Heart right ventricle (tissue), 16 donors: ENCODE measurements at regions not wholly inside any gene's neighbourhood (a gene's known extent, or its start where the extent isn't known, plus 50 kb on each side); places are given as distances from the start of the nearest gene placed in this dataset.

ENCODE experiments used
- ATAC-seq, 8 donors: fragments of 200-7000 bp; cut with Tn5 transposase; one replicate each; pipeline ENCODE4 v1.9.1; 2020; ENCODE audit warnings: mild to moderate bottlenecking in 8 of 8, moderate library complexity in 8 of 8, moderate number of reproducible peaks in 1 of 8
- DNase-seq, 2 donors: peaks; one replicate each; pipeline ENCODE4 v3.0.0-alpha.2; 2020
- H3K27ac ChIP-seq, 10 donors: fragments of 200-600 bp; sonication (generic) in 2 of 10; one replicate each; pipeline versions ENCODE4 v1.5.0 to v1.8.0; 2020 to 2022; ENCODE audit warnings: mild to moderate bottlenecking in 3 of 10
- H3K27me3 ChIP-seq, 7 donors: fragments of 200-600 bp; one replicate each; pipeline ENCODE4 v1.8.0; 2021 to 2022; ENCODE audit warnings: mild to moderate bottlenecking in 2 of 7
- H3K36me3 ChIP-seq, 9 donors: fragments of 200-600 bp; sonication (generic) in 1 of 9; one replicate each; pipeline versions ENCODE4 v1.5.0 to v1.8.0; 2020 to 2022; ENCODE audit warnings: mild to moderate bottlenecking in 2 of 9
- H3K4me1 ChIP-seq, 9 donors: fragments of 200-600 bp; sonication (generic) in 1 of 9; one replicate each; pipeline versions ENCODE4 v1.5.0 to v1.8.0; 2020 to 2022; ENCODE audit warnings: mild to moderate bottlenecking in 4 of 9
- H3K4me3 ChIP-seq, 10 donors: fragments of 200-600 bp; sonication (generic) in 2 of 10; one replicate each; pipeline versions ENCODE4 v1.5.0 to v1.8.0; 2020 to 2022; ENCODE audit warnings: mild to moderate bottlenecking in 7 of 10, moderate library complexity in 2 of 10
- H3K9me3 ChIP-seq, 11 donors: fragments of 200-600 bp in 10 of 11; sonication (generic) in 2 of 11; one replicate each; pipeline versions ENCODE4 v1.5.0 to v1.8.0; 2013 to 2022; ENCODE audit warnings: mild to moderate bottlenecking in 2 of 11, control low read depth in 1 of 11, moderate library complexity in 1 of 11
- WGBS, 2 donors: extraction: QIAGEN DNeasy Blood & Tissue Kit; methylation state at CpG; one replicate each; pipeline ENCODE4 v1.1.7; 2013; ENCODE audit warnings: inconsistent platforms in 1 of 2; 5-methylcytosine and 5-hydroxymethylcytosine counted together
- intact Hi-C, 10 donors: fragments of 100-400 bp; cut with DNase I; formaldehyde crosslinking; loops; one replicate each; pipeline versions ENCODE4 v1.11.1 to v1.14.2; 2022
- TF ChIP-seq, protein P1 (sequence below), 9 donors: fragments of 200-600 bp; sonication (generic) in 2 of 9; IDR thresholded peaks; one replicate each; pipeline versions ENCODE4 v1.5.0 to v1.8.0; 2021 to 2022; ENCODE audit warnings: antibody characterized with exemption in 9 of 9, mild to moderate bottlenecking in 5 of 9, moderate library complexity in 1 of 9
- donor health status: Arrhythmogenic right ventricular cardiomyopathy.
- donor health status: ischemic (EF 13 %, LVEDD 7.1; RV severe dilation, severe dysfunction).
- donor health status: healthy with polysubstance abuse.
- donor health status: DM: no; HTN: yes; CAD: no.
- donor health status: DM: no; HTN: no; CAD: no.
- donor health status: ischemic (EF 25% LVEDD 6.9; RV normal size, moderate dysfunction).
- donor health status: ischemic (EF 25% LVEDD 5.7; RV mildly dilated, moderate dysfunction).
- donor health status: healthy.
- donor health status: DM: yes; HTN: yes; CAD: no.
- donor health status: Ischemic cardiomyopathy.
- donor health status: ischemic (EF 35%, LVEDD 5.7; RV mildly dilated, moderate dysfunction).
- donor health status: nonischemic (EF 11% LVEDD 7.7; RV severe dilation, severe dysfunction).
- donor health status: DM: yes; HTN: yes; CAD: no.
- donor health status: PGD.
- donor health status: ischemic (EF 29% LVEDD 5.4; RV normal size, mild dysfunction).
- donor health status: nonischemic (EF 23%, LVEDD 6.1; RV moderate dilation, normal function).

DNA sequence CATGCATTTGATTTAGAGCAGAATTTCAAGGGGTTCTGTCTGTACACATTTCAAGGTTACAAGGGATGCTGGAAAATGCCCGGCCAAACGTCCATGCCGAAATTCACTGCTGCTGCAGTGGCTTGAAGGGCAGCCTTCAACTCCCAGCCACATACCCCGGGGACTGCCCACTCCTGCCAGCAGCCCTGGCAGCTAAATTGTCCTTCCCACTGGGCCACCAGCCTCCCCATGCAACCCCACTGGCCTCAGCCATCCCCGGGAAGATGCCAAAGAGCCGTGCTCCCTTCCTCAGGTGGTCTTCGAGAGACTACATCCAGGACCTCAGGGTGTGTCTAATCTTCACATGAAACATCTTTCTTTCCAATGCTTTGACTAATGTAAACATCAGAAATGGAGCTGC is 478.7 kb upstream of the MYT1L start:
- Histone ChIP-seq H3K4me3 (no peak overlapping the region), H3K36me3 (no peaks in the 10 kb centered on the region), H3K27me3 (no peaks in the 10 kb centered on the region), H3K4me1 (no peaks in the 10 kb centered on the region), H3K27ac (no peak overlapping the region), H3K9me3 (peaks cover 0 to 27% (median 11%) of the 10 kb centered on the region in 11 donors)
- ATAC-seq (no peak), DNase-seq (no peak)
- WGBS, 2 donors, result 84 to 89% methylated on average over 7 of the region's 7 CpGs
- TF ChIP-seq, protein P1, sequence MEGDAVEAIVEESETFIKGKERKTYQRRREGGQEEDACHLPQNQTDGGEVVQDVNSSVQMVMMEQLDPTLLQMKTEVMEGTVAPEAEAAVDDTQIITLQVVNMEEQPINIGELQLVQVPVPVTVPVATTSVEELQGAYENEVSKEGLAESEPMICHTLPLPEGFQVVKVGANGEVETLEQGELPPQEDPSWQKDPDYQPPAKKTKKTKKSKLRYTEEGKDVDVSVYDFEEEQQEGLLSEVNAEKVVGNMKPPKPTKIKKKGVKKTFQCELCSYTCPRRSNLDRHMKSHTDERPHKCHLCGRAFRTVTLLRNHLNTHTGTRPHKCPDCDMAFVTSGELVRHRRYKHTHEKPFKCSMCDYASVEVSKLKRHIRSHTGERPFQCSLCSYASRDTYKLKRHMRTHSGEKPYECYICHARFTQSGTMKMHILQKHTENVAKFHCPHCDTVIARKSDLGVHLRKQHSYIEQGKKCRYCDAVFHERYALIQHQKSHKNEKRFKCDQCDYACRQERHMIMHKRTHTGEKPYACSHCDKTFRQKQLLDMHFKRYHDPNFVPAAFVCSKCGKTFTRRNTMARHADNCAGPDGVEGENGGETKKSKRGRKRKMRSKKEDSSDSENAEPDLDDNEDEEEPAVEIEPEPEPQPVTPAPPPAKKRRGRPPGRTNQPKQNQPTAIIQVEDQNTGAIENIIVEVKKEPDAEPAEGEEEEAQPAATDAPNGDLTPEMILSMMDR (IDR thresholded peaks at IDR 0.05), result no peak
- intact Hi-C loops, result no loop called here

DNA sequence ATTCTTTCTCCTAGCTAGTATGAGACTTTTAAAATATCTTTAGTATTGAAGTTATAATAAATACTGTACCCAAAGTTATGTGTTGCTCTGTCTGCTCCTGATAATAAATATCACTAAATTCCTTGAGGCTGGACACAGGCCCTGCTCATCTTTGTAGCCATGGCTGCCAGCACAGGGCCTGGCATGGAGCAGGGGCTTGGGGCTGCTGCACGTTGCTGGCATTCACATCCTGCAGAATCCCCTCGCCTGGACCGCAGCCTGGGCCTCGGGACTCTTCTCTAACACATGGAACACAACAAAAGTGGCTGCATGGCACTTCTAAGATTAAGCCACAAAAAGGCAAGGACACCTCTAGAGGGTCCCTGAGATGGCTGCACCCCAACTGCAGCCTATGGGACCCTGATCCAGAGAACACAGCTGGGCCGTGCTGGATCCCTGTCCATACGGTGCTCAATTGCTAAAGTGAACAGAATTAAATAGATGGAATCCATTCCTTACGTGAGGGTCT is 477.5 kb upstream of the MYT1L start:
- Histone ChIP-seq H3K27ac (no peak overlapping the region), H3K36me3 (no peaks in the 10 kb centered on the region), H3K4me3 (no peak overlapping the region), H3K27me3 (no peaks in the 10 kb centered on the region), H3K4me1 (no peaks in the 10 kb centered on the region), H3K9me3 (peaks cover 0 to 19% (median 0%) of the 10 kb centered on the region in 11 donors)
- no peak for DNase-seq
- ATAC-seq, result no peak
- TF ChIP-seq, protein P1 (IDR thresholded peaks at IDR 0.05), result no peak
- intact Hi-C loops, result no loop called here
- WGBS, 2 donors, result 69 to 79% methylated on average over 7 of the region's 7 CpGs

DNA sequence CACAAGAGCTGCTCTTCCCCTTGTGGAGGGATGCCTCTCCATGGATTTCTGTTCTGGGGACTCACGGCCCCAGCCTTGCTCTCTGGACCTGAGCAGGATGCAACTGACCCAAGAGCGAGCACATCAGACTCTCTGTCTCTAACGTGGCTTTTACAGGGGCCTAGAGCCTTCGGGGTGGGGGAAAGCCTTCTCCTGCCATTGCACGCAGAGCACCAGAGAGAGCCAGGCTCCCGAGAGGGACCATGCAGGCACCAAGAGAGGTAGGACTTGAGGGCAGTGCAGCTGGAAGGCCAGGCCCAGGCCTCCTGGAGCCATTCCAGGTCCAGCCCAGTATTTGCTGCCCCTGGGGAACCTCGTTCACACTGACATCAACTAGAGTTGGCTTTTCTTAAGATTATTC is 475.6 kb upstream of the MYT1L start:
- no peak overlapping the region for H3K27ac ChIP-seq
- H3K27me3 ChIP-seq, result no peaks in the 10 kb centered on the region
- no peaks in the 10 kb centered on the region for H3K36me3 ChIP-seq
- peaks cover 0 to 22% (median 7%) of the 10 kb centered on the region in 11 donors for H3K9me3 ChIP-seq
- H3K4me3 ChIP-seq, result no peak overlapping the region
- ATAC-seq (no peak), DNase-seq (no peak)
- TF ChIP-seq, protein P1 (IDR thresholded peaks at IDR 0.05), result no peak
- no peaks in the 10 kb centered on the region for H3K4me1 ChIP-seq
- intact Hi-C loops, result no loop called here
- 71 to 73% methylated on average over 7 of the region's 7 CpGs for WGBS, 2 donors

DNA sequence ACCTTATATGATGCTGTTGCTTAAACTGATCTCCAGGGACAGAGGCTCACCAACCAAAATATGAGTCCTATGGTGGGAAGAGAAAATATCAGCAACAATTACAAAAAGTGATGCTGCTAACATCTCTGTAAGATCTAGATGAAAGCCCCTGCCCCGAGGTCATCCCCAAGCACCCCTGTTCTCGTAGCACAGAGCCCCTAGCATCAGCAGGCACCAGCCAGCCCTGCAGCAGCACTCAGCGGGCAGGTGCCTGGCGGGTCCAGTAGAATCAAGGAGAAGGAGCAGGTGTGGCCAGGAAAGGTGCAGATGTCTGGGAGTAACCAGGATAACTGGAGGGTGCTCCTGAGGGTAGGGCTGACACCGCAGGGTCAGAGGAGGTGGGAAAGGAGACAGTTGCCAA is 474.2 kb upstream of the MYT1L start:
- WGBS, 2 donors, result 72 to 77% methylated on average over 5 of the region's 5 CpGs
- DNase-seq (no peak), ATAC-seq (no peak)
- Histone ChIP-seq H3K4me3 (no peak overlapping the region), H3K27me3 (no peaks in the 10 kb centered on the region), H3K9me3 (peaks cover 0 to 22% (median 7%) of the 10 kb centered on the region in 11 donors), H3K4me1 (no peaks in the 10 kb centered on the region), H3K27ac (no peak overlapping the region), H3K36me3 (no peaks in the 10 kb centered on the region)
- TF ChIP-seq, protein P1 (IDR thresholded peaks at IDR 0.05), result no peak
- intact Hi-C loops, result no loop called here
